PFSK-1 (cell line): ENCODE measurements at regions not wholly inside any gene's neighbourhood (a gene's known extent, or its start where the extent isn't known, plus 50 kb on each side); places are given as distances from the start of the nearest gene placed in this dataset.

Source experiments
- POLR2AphosphoS5 ChIP-seq: IDR thresholded peaks from 2 replicates; pipeline ENCODE4 v1.6.1; 2012; ENCODE audit warnings: low read depth, mild to moderate bottlenecking, control low read depth, low read length, moderate library complexity
- REST ChIP-seq, 2 experiments: IDR thresholded peaks; 2 replicates each; pipeline versions ENCODE4 v1.6.1 to v1.8.0; 2011 to 2012; ENCODE audit warnings: low read depth in 2 of 2, low read length in 2 of 2, control low read depth in 1 of 2, inconsistent platforms in 1 of 2, mild to moderate bottlenecking in 1 of 2, moderate library complexity in 1 of 2; ENCODE audit not compliant: insufficient read depth in 1 of 2

DNA sequence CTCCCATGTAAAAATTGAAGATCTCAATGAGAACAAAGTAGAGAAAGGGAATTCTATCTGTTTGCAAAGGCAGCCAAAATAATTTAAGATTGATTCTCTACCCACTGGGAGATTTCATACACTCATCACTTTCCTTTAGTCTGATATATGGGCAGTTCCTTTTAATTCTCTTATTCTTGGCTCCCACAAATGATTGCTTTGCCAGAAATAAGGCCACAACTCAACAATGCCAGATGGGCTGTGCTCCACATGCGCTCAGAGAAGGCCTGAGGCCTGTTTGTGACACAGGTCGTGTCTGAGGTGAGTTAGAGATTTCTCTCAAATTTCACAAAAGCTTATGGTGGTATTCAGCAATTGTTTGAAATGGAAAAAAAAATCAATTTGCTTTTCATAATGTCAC lies 501.9 kb upstream of the SEMA3D start:
- TF ChIP-seq REST (IDR thresholded peaks at IDR 0.05; ENCODE audit: insufficient read depth in 1 of 2, low read depth in 2 of 2, low read length in 2 of 2) (no peak), POLR2AphosphoS5 (no peak)
